Body of pancreas (tissue), 4 donors: ENCODE measurements at regions not wholly inside any gene's neighbourhood (a gene's known extent, or its start where the extent isn't known, plus 50 kb on each side); places are given as distances from the start of the nearest gene placed in this dataset.

ENCODE experiments used
- CTCF ChIP-seq, 7 experiments: fragments of 450-650 bp in 4 of 7; fragments of 200-600 bp in 3 of 7; sonication (generic) in 3 of 7; IDR thresholded peaks; one replicate each; pipeline ENCODE4 v1.5.1; 2016 to 2019; ENCODE audit warnings: antibody characterized with exemption in 7 of 7
- POLR2A ChIP-seq, 3 donors: fragments of 450-650 bp; IDR thresholded peaks; one replicate each; pipeline ENCODE4 v1.6.1; 2016; ENCODE audit warnings: antibody characterized with exemption in 3 of 3, mild to moderate bottlenecking in 2 of 3

DNA sequence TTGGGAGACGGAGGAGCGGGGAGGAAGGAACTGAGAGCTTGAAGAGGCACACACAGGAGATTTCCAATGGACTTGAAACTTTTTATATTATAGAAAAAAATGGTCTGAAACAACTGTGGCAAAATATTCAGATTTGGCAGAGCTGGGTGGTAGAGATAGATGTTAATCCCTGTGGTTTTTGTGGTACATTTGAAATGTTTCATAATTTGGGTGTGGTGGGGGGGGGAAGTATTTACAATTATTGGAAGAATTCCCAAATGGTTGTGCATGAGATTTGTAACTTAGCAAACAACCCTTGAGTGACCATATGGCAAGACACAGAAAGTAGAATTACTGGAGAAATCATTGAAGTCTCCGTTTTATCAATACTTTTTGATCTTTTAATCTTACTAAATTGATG, 588.8 kb upstream of the PSMD7 start:
- TF ChIP-seq CTCF (IDR thresholded peaks at IDR 0.05): no peak
- no peak for TF ChIP-seq POLR2A (IDR thresholded peaks at IDR 0.05)
